ENCODE measurements at regions not wholly inside any gene's neighbourhood (a gene's known extent, or its start where the extent isn't known, plus 50 kb on each side); places are given as distances from the start of the nearest gene placed in this dataset.

DNA sequence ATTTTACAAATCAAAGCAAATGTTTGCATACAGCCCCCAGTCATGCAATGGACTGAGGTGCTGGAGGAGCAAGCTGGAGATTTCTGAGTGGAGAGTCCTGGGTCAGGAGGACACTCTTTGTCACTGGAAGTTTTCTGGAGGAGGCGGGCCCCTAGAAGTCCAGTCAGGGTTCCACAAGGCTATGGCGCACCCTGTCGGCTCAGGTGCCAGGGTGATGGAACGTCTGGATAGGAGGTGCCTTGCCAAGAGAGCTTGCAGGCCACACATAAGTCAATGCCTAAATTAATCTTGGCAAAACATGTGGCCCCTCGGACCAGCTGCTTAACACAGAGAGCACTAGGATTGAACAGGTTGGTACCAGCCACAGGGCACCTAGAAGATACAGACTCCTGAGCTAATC lies 174.7 kb upstream of the CADM1 start:
- WGBS, 2 donors, result 72 to 100% methylated on average over 4 to 5 of the region's 5 CpGs
- TF ChIP-seq POLR2A (IDR thresholded peaks at IDR 0.05), result no peak
- no peak for TF ChIP-seq CTCF (IDR thresholded peaks at IDR 0.05)
- intact Hi-C loops (cut with DNase I), result no loop called here

DNA sequence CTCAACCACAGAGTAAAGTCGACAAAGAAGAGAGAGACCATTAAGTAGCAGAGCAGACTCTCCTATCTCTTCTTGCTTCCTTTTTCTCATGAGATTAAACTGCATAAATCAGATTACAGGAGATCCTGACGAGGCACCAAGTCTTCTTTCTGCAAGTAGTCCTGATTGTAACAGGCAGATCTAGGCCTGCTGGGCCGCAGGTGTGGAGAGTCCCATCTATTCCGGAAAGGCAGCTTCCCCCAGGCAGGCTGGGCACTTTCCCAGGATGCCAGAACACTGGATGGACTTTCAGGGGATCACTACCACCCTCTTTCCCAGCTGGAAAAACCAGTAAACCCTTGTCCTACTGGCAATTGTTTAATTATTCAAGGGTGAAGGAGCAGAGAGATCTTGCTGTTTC lies 173.0 kb upstream of the CADM1 start:
- 37 to 49% methylated on average over 2 to 4 of the region's 4 CpGs for WGBS, 2 donors
- intact Hi-C loops (cut with DNase I), result no loop called here
- H3K4me1 ChIP-seq, result peaks cover 3 to 12% (median 4%) of the 10 kb centered on the region in 3 donors
- H3K36me3 ChIP-seq, result no peaks in the 10 kb centered on the region
- DNase-seq, result no peak
- H3K27me3 ChIP-seq, result no peaks in the 10 kb centered on the region
- H3K4me3 ChIP-seq, result no peak overlapping the region
- no peak overlapping the region for H3K27ac ChIP-seq
- H3K9me3 ChIP-seq, result no peaks in the 10 kb centered on the region
- TF ChIP-seq CTCF (IDR thresholded peaks at IDR 0.05), result no peak
- TF ChIP-seq POLR2A (IDR thresholded peaks at IDR 0.05), result no peak

More for the DNA sequence above, 174.7 kb upstream of the CADM1 start:
- Histone ChIP-seq H3K4me1 (no peaks in the 10 kb centered on the region), H3K27ac (no peak overlapping the region), H3K36me3 (no peaks in the 10 kb centered on the region), H3K9me3 (no peaks in the 10 kb centered on the region), H3K27me3 (no peaks in the 10 kb centered on the region), H3K4me3 (no peak overlapping the region)
- DNase-seq, result no peak

DNA sequence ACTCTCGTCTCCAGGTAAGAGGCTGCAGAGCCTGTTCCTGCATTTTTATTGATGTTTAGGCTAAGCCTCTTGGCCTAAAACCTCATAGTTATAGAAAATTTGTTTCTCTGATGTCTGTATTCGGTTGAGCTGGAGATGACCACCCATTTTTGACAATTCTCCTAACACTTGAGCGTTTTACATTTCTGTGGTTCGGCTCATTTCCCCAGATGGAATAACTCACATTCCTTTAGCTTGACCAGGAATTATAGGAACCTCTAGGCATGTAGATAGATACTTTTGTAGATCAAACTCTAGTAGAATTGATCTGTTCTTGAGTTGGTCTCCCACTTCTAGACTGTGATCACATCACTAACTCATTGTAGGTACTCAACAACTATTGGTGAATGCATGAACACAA lies 172.6 kb upstream of the CADM1 start:
- H3K36me3 ChIP-seq, result no peaks in the 10 kb centered on the region
- H3K4me3 ChIP-seq, result no peak overlapping the region
- H3K9me3 ChIP-seq, result no peaks in the 10 kb centered on the region
- TF ChIP-seq POLR2A (IDR thresholded peaks at IDR 0.05) (no peak), CTCF (IDR thresholded peaks at IDR 0.05) (no peak)
- H3K27me3 ChIP-seq, result no peaks in the 10 kb centered on the region
- H3K4me1 ChIP-seq, result peaks cover 3 to 12% (median 4%) of the 10 kb centered on the region in 3 donors
- intact Hi-C loops (cut with DNase I), result no loop called here
- 85 to 92% methylated on average over 4 of the region's 4 CpGs for WGBS, 2 donors
- no peak overlapping the region for H3K27ac ChIP-seq
- DNase-seq, result no peak

GRCh38 chr11:115676206-115676605 lies 172.0 kb upstream of the CADM1 start:
- DNase-seq, result no peak
- no peaks in the 10 kb centered on the region for H3K27me3 ChIP-seq
- H3K4me1 ChIP-seq, result peaks cover 3 to 12% (median 4%) of the 10 kb centered on the region in 3 donors
- H3K4me3 ChIP-seq, result no peak overlapping the region
- no peak overlapping the region for H3K27ac ChIP-seq
- intact Hi-C loops (cut with DNase I), result no loop called here
- no peaks in the 10 kb centered on the region for H3K9me3 ChIP-seq
- TF ChIP-seq POLR2A (IDR thresholded peaks at IDR 0.05) (no peak), CTCF (IDR thresholded peaks at IDR 0.05) (no peak)
- H3K36me3 ChIP-seq, result no peaks in the 10 kb centered on the region
- 80 to 82% methylated on average over 3 to 4 of the region's 4 CpGs for WGBS, 2 donors

GRCh38 chr11:115674937-115675544 lies 170.8 kb upstream of the CADM1 start:
- no peaks in the 10 kb centered on the region for H3K9me3 ChIP-seq
- DNase-seq, result no peak
- WGBS, 2 donors, result 90 to 95% methylated on average over 14 of the region's 14 CpGs
- TF ChIP-seq CTCF (IDR thresholded peaks at IDR 0.05) (no peak), POLR2A (IDR thresholded peaks at IDR 0.05) (no peak)
- no peak overlapping the region for H3K27ac ChIP-seq
- peaks cover 3 to 20% (median 4%) of the 10 kb centered on the region in 3 donors for H3K4me1 ChIP-seq
- intact Hi-C loops (cut with DNase I), result no loop called here
- no peaks in the 10 kb centered on the region for H3K27me3 ChIP-seq
- H3K4me3 ChIP-seq, result no peak overlapping the region
- H3K36me3 ChIP-seq, result no peaks in the 10 kb centered on the region

All from esophagus squamous epithelium (tissue), 5 donors.